RPMI7951 (cell line): ENCODE measurements at regions not wholly inside any gene's neighbourhood (a gene's known extent, or its start where the extent isn't known, plus 50 kb on each side); places are given as distances from the start of the nearest gene placed in this dataset.

Experiments used
- DNase-seq: peaks from one replicate; pipeline ENCODE4 v3.0.0-alpha.2; 2012; ENCODE audit warnings: low read depth

DNA sequence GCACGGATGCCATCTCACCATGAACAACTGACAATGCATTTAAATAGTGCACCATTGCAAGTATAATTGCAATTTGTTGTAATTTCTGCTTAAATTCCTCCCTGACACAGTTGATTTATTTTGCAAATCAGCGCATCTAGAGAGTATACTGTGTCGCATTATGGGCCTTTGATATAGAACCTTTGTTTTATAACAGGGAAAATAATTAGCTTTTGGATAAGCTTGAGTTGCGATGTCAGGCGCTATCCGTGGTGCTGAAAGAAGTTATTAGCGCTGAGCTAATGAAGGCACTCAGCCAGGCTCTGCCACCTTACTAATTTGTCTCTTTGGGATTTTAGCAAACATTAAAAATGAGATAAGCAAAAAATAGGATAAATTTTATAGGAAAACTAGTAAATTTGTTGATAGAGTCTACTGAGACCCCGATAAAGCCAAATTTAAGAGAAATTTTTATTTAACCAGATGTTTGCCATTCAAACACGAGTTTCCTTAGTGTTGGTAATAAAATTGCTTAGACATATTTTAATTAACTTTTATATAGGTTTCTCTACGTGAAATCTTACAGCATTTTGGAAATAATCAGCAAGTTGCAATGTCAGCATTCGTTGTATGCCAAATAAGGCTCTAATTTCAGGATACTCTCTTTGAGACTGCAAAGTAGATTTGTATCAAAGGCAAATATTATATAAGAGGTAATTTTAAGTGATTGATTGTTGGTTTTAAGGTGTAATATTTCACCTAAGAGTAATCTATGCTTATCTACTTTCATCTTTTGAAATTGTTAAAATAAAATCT, 355.5 kb downstream of the TLR4 start:
- DNase-seq, result peak; percentile 5

DNA sequence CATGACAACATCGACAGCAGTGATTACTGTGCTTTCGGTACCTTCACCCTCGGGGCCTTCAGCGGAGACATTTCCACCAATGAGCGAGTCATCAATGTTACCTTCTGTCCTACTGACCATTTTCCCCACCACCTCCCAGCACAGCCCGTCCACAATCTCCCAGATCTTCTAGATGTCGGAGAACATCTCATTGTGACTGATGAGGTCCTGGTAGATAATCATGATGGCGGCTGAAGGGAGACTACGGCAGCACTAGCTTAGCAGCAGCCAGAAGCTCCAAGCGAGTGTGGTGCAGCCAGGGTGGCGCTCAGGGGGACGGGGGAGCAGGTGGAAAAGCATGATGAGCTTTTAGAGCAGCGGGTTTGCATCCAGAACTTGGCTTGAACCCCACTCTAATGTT, 379.0 kb downstream of the TLR4 start:
- DNase-seq, result no peak

DNA sequence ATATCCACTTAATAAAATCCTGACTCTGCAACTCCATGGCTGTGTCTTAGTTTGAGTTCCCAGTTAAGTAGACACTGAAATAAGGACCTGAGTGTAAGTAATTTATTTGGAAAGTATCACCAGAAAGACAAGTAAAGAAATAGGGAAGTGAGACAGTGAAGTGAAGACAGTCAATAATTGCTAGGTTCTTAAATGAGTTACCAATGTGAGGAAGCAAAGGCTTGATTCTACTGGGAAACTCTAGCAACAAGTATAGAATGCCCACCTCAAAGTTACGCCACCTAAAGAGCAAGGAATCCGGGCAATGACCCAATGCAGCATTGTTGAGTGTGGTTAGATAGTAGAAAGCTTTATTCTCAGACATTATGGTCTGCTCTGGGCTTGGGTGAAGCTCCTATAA, 383.9 kb downstream of the TLR4 start:
- DNase-seq, result no peak

DNA sequence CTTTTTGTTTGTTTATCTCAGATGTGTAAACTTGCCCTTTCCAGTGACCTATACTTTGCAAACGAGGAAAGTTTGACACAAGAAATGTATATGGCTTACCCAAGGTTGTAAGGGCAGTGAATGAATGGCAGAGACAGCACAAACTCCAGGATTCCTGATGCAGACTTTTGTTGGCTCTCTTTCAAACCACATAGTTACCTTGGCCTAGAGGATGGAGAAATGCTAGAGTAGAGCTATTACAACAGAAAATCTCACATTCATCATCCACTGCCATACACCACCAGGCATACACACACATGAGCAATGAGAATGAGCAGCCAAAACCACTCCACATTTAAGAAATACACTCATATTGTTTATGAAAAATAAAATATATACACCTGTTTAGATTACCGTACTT, 387.0 kb downstream of the TLR4 start:
- no peak for DNase-seq

DNA sequence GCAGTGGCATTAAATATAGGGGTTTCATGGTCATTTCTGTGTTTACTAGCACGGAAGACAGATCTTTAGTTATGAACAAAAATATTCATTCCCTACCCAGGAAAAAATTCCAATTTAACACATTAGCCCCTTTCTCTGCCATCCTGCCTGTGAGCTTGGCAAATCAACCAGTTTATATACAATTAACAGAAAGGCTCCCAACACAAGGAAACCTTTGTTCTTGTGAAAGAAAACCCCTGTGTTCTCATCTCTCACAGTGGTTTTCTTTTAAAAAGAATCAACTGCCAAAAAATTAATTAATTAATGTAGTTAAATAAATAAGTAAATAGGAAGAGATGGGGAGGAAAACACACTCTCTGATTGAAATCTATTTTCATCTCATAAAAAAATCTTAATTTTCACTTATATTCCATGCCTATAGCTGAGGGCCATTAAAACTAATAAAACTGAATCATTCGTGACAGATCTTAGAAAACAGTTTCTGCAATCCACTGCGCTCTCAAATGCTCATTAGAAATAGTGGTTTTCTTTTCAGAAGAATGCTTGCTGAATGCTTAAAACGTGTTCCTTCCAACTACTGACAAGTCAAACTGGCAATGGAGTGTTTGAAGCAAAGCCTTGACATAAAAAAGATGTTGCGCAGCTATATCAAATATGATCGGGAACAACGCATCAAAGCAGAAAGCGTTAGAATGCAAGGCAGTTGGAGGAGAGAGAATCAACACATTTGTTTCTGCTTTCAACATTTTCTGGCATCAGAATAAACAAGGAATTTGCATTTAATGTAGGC, 387.7 kb downstream of the TLR4 start:
- DNase-seq, result no peak

- no peak for DNase-seq
Observed at GRCh38 chr9:118094387-118094786, 390.2 kb downstream of the TLR4 start.

DNA sequence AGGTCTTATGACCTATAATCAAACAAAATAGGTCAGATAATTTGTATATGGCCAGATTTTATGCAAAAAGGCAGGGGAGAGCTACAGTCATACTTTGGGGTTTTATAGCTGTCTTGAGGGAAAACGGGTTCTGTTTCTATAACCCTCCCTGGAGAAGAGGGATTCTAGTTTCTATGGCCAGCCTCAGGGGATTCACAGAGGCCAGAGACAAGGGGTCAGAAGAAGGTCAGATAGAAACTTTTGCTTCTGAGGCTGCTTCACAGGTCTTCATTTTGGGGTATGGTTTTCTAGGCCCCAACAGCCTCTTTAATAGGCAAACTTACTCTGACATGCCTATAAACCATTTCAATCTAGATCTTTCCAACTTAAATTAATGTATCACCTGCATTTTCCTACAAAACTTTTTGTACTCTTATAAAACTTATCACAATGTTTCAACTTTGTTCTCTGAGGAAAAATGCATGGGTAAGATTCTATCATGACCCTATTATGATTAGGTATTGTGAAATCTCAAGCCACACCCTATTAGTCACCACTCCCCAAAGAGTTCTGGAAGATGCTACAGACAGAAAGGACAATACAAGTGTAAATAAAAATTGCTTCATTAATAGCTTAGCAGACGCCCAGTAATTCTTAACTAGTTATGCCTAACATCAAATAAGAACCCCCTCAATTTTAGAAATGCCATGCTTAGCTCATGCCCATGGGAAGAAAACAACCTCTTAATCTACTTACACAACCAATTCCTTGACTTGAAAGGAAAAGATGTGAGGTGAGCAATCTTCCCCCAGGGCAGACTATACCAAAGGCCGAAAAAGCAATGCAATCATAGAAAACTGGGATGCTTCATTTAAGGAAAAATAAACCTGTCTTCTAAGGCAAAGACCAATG, 396.6 kb downstream of the TLR4 start:
- peak; percentile 2 for DNase-seq

DNA sequence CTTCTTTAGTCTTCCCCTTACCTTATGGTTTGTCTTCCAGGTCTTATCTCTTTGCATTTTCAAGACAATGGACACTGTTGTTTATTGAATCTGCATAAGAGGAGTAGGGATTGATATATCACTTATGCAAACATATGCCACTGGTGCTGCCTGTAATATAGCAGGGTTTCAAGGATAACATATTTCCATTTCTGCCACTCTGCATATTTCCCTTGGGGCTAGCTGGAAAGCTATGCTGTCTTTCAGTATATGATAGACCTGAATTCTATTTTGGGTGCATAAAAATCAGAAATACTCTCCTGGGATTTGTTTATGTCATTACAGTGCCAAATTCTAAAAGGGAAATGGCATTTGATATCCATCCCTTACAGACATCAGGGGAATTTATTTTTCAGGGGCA, 400.2 kb downstream of the TLR4 start:
- DNase-seq, result no peak

GRCh38 chr9:118108971-118109370, 404.8 kb downstream of the TLR4 start:
- no peak for DNase-seq

- DNase-seq, result no peak
Observed at GRCh38 chr9:118109542-118109941, 405.3 kb downstream of the TLR4 start.

DNA sequence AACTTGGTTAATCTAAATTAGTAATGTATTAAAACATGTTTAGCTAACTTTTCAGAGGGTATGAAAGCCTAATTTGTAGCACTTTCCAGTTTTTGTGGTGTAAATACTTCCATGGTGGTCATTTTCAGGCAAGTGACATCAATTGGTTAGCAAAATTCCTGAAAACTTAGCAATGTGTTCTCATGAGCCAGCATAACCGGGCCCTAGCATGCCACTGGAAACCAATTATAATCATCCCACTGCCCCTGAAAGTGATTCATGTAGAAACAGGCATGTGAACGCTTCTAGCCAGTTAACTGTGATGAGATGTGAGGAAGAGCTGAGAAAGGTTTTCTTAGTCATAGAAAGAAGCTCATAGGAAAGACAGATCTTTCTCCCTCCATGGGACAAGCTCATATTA, 417.2 kb downstream of the TLR4 start:
- no peak for DNase-seq

- no peak for DNase-seq
Observed at GRCh38 chr9:118128313-118128712, 424.1 kb downstream of the TLR4 start.

DNA sequence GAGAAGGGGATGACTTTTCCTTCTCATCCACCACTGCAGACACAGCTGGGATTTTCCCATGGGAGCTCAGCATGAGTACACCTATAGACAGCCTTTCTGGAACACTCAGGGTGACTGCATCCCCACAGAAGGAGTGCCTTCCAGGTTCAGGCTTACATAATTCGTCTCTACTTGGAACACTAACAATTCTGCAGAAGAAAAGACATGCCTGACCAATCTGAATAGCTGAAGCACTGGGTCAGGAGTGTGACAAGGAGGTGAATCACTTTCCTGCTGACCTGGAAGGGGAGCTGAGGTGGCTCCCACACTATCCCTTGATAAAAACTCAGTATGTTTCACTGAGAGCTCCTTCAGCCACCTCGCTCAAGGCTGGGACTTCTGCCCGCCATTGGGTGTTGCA, 425.3 kb downstream of the TLR4 start:
- DNase-seq, result no peak

- DNase-seq, result no peak
Observed at GRCh38 chr9:118148990-118149389, 444.8 kb downstream of the TLR4 start.

- DNase-seq, result no peak
Observed at GRCh38 chr9:118156846-118157245, 452.6 kb downstream of the TLR4 start.

- no peak for DNase-seq
Observed at GRCh38 chr9:118162716-118163115, 458.5 kb downstream of the TLR4 start.

DNA sequence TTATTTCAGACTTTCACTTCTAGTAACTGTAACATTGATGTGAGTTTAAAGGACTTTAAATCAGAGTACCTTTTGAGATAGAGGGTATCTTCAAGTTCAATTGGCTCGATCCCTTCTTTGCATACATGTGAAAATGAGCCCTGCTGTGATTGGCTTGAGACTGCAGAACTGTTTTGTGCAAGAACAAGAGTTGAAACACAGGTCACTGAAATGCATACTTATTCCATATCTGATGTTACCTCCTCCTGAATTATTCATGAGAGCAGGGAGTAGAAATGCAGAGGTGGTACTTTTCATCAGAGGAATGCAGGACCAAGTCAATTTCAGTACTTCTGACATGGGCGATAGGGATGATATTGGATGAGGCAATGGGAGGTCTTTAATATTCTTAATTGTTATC, 459.5 kb downstream of the TLR4 start:
- DNase-seq, result no peak

DNA sequence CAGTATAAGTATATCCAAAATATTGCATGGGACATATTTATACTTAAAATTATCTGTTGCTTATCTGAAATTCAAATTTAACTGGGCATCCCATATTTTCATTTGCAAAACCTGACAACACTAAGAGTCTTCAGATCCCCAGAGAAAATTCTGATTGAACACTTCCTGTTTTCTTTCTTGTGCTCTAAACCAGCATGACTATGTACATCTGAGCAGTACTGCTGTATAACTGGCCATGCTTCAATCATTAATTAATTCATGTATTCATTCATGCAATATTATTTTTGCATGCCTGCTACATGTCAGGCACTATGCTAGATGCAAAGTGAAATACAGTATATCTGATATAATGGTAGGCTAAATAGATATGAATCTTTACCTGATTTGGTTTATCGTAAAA, 461.2 kb downstream of the TLR4 start:
- DNase-seq, result no peak

GRCh38 chr9:118170032-118170955, 466.1 kb downstream of the TLR4 start:
- DNase-seq, result peak; percentile 58

DNA sequence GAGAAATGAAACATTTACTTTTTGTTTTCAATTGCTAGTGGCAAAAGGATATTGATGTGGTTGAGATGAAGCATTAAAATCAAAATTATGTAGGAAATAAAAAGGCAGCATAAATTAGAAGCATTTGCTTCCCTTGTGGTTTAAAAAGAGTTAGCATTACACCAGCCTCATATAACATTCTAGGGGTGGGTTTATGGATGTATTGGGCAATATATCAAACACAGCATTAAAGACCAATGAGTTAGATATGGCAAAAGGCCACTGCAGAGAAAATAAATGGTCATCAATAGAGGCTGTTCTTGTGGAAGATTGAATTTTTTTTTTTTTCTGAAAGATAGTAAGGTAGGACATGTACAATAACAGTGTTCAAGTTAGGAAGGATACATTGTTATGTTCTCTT, 473.0 kb downstream of the TLR4 start:
- DNase-seq, result no peak

DNA sequence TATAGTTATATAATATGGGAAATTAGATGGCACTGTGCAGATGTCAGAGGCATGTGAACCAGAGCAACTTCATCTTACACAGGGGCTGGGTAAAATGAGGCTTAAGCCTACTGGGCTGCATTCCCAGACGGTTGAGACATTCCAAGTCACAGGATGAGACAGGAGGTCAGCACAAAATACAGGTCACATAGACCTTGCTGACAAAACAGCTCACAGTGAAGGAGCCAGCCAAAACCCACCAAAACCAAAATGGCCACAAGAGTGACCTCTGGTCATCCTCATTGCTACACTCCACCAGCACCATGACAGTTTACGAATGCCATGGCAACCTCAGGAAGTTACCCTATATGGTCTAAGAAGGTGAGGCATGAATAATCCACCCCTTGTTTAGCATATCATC, 479.4 kb downstream of the TLR4 start:
- DNase-seq, result no peak
